HepG2 (cell line): ENCODE measurements at regions not wholly inside any gene's neighbourhood (a gene's known extent, or its start where the extent isn't known, plus 50 kb on each side); places are given as distances from the start of the nearest gene placed in this dataset.
A peak's percentile ranks its signal among the peaks of the same experiment; 100 is the strongest.

Experiments
- ETS1 ChIP-seq: sonication (generic); formaldehyde crosslinking; IDR thresholded peaks from 2 replicates; pipeline ENCODE4 v1.4.0; 2020; ENCODE audit warnings: missing genetic modification reagents
- FOXO4 ChIP-seq: sonication (generic); formaldehyde crosslinking; conservative IDR thresholded peaks from 2 replicates; pipeline ENCODE4 v1.8.1; 2023; ENCODE audit warnings: missing genetic modification reagents
- IKZF1 ChIP-seq: fragments of 450-650 bp; IDR thresholded peaks from 2 replicates; pipeline ENCODE4 v1.7.1; 2016
- KAT8 ChIP-seq: IDR thresholded peaks from 2 replicates; pipeline ENCODE4 v1.6.1; 2016; ENCODE audit warnings: missing genetic modification reagents, missing compliant biosample characterization
- KDM2A ChIP-seq: sonication (generic); formaldehyde crosslinking; IDR thresholded peaks from 2 replicates; pipeline ENCODE4 v1.4.0; 2020; ENCODE audit warnings: low read depth, missing genetic modification reagents, borderline replicate concordance
- PAWR ChIP-seq: sonication (generic); formaldehyde crosslinking; IDR thresholded peaks from 2 replicates; pipeline ENCODE4 v1.4.0; 2020; ENCODE audit warnings: missing genetic modification reagents, mild to moderate bottlenecking, borderline replicate concordance
- RARG ChIP-seq: sonication (generic); formaldehyde crosslinking; IDR thresholded peaks from 2 replicates; pipeline ENCODE4 v1.4.0; 2020; ENCODE audit warnings: low read depth, mild to moderate bottlenecking, missing genetic modification reagents
- RBAK ChIP-seq: sonication (generic); formaldehyde crosslinking; IDR thresholded peaks from 2 replicates; pipeline ENCODE4 v1.5.1; 2020; ENCODE audit warnings: mild to moderate bottlenecking, missing genetic modification reagents
- SMARCE1 ChIP-seq: fragments of 450-650 bp; IDR thresholded peaks from 2 replicates; pipeline ENCODE4 v1.6.1; 2017; ENCODE audit warnings: borderline replicate concordance
- SP2 ChIP-seq: sonication (generic); formaldehyde crosslinking; IDR thresholded peaks from 2 replicates; pipeline ENCODE4 v1.5.1; 2020; ENCODE audit warnings: mild to moderate bottlenecking, missing genetic modification reagents
- TBX2 ChIP-seq: sonication (generic); formaldehyde crosslinking; IDR thresholded peaks from 2 replicates; pipeline ENCODE4 v1.5.0; 2020; ENCODE audit warnings: missing genetic modification reagents, mild to moderate bottlenecking, borderline replicate concordance
- TGIF2 ChIP-seq: IDR thresholded peaks from 2 replicates; pipeline ENCODE4 v1.6.1; 2016; ENCODE audit warnings: control low read depth, missing compliant biosample characterization
- XBP1 ChIP-seq: sonication (generic); formaldehyde crosslinking; IDR thresholded peaks from 2 replicates; pipeline ENCODE4 v1.5.0; 2020; ENCODE audit warnings: missing genetic modification reagents
- ZBTB7A ChIP-seq: sonication (generic); formaldehyde crosslinking; IDR thresholded peaks from 2 replicates; pipeline ENCODE4 v1.8.0; 2022; ENCODE audit warnings: mild to moderate bottlenecking, missing genetic modification reagents
- ZNF333 ChIP-seq: sonication (generic); formaldehyde crosslinking; IDR thresholded peaks from 2 replicates; pipeline ENCODE4 v1.4.0; 2020; ENCODE audit warnings: mild to moderate bottlenecking, missing genetic modification reagents, borderline replicate concordance
- ZNF572 ChIP-seq: sonication (generic); formaldehyde crosslinking; IDR thresholded peaks from 2 replicates; pipeline ENCODE4 v1.5.1; 2020; ENCODE audit warnings: mild to moderate bottlenecking, missing genetic modification reagents
- TF ChIP-seq, protein P1 (sequence below): sonication (generic); formaldehyde crosslinking; IDR thresholded peaks from 2 replicates; pipeline ENCODE4 v1.8.1; 2023; ENCODE audit warnings: mild to moderate bottlenecking, missing genetic modification reagents
- TF ChIP-seq, protein P2 (sequence below): sonication (generic); formaldehyde crosslinking; IDR thresholded peaks from 2 replicates; pipeline ENCODE4 v1.4.0; 2020; ENCODE audit warnings: missing genetic modification reagents
- TF ChIP-seq, protein P3 (sequence below): IDR thresholded peaks from 2 replicates; pipeline ENCODE4 v1.6.1; 2018; ENCODE audit warnings: missing genetic modification reagents, mild to moderate bottlenecking, missing compliant biosample characterization
- TF ChIP-seq, protein P4 (sequence below): sonication (generic); formaldehyde crosslinking; IDR thresholded peaks from 2 replicates; pipeline ENCODE4 v1.4.0; 2020; ENCODE audit warnings: missing genetic modification reagents, borderline replicate concordance

GRCh38 chr2:62569907-62570841 lies 64.2 kb upstream of the TMEM17 start (continued):
- TF ChIP-seq, protein P1, sequence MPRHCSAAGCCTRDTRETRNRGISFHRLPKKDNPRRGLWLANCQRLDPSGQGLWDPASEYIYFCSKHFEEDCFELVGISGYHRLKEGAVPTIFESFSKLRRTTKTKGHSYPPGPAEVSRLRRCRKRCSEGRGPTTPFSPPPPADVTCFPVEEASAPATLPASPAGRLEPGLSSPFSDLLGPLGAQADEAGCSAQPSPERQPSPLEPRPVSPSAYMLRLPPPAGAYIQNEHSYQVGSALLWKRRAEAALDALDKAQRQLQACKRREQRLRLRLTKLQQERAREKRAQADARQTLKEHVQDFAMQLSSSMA (CRISPR knock-in tag), result peak; percentile 3; the same call in 1 of the 2 replicates
- TF ChIP-seq TGIF2 (CRISPR knock-in tag), result no peak
- peak; percentile 35; the same call in 1 of the 2 replicates for TF ChIP-seq RBAK (CRISPR knock-in tag)
- TF ChIP-seq ETS1 (CRISPR knock-in tag), result no peak
- 0 out of 2 replicates have a peak, but pooled peaks have one; percentile 42 for TF ChIP-seq ZNF572 (CRISPR knock-in tag)
- peak; percentile 98 for TF ChIP-seq TBX2 (CRISPR knock-in tag)
- TF ChIP-seq ZNF333 (CRISPR knock-in tag), result no peak; the same call in none of the 2 replicates
- TF ChIP-seq XBP1, result no peak
- TF ChIP-seq FOXO4 (CRISPR knock-in tag), result no peak
- peak; percentile 75; the same call in 1 of the 2 replicates for TF ChIP-seq KAT8 (CRISPR knock-in tag)
- TF ChIP-seq RARG (CRISPR knock-in tag), result 0 out of 2 replicates have a peak, but pooled peaks have one; percentile 19
- TF ChIP-seq, protein P2, sequence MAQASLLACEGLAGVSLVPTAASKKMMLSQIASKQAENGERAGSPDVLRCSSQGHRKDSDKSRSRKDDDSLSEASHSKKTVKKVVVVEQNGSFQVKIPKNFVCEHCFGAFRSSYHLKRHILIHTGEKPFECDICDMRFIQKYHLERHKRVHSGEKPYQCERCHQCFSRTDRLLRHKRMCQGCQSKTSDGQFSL (CRISPR knock-in tag), result peak; percentile 96
- 0 out of 2 replicates have a peak, but pooled peaks have one; percentile 45 for TF ChIP-seq KDM2A (CRISPR knock-in tag)
- no peak for TF ChIP-seq PAWR (CRISPR knock-in tag)
- TF ChIP-seq, protein P3, sequence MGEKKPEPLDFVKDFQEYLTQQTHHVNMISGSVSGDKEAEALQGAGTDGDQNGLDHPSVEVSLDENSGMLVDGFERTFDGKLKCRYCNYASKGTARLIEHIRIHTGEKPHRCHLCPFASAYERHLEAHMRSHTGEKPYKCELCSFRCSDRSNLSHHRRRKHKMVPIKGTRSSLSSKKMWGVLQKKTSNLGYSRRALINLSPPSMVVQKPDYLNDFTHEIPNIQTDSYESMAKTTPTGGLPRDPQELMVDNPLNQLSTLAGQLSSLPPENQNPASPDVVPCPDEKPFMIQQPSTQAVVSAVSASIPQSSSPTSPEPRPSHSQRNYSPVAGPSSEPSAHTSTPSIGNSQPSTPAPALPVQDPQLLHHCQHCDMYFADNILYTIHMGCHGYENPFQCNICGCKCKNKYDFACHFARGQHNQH, result peak; percentile 75
- peak; percentile 51; the same call in 1 of the 2 replicates for TF ChIP-seq SP2 (CRISPR knock-in tag)
- TF ChIP-seq, protein P4, sequence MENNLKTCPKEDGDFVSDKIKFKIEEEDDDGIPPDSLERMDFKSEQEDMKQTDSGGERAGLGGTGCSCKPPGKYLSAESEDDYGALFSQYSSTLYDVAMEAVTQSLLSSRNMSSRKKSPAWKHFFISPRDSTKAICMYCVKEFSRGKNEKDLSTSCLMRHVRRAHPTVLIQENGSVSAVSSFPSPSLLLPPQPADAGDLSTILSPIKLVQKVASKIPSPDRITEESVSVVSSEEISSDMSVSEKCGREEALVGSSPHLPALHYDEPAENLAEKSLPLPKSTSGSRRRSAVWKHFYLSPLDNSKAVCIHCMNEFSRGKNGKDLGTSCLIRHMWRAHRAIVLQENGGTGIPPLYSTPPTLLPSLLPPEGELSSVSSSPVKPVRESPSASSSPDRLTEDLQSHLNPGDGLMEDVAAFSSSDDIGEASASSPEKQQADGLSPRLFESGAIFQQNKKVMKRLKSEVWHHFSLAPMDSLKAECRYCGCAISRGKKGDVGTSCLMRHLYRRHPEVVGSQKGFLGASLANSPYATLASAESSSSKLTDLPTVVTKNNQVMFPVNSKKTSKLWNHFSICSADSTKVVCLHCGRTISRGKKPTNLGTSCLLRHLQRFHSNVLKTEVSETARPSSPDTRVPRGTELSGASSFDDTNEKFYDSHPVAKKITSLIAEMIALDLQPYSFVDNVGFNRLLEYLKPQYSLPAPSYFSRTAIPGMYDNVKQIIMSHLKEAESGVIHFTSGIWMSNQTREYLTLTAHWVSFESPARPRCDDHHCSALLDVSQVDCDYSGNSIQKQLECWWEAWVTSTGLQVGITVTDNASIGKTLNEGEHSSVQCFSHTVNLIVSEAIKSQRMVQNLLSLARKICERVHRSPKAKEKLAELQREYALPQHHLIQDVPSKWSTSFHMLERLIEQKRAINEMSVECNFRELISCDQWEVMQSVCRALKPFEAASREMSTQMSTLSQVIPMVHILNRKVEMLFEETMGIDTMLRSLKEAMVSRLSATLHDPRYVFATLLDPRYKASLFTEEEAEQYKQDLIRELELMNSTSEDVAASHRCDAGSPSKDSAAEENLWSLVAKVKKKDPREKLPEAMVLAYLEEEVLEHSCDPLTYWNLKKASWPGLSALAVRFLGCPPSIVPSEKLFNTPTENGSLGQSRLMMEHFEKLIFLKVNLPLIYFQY (CRISPR knock-in tag), result peak; percentile 59; the same call in 1 of the 2 replicates
- TF ChIP-seq ZBTB7A, result peak; percentile 97
- TF ChIP-seq SMARCE1, result no peak
- TF ChIP-seq IKZF1, result no peak
